Esophagus squamous epithelium (tissue), 4 donors: ENCODE measurements at regions not wholly inside any gene's neighbourhood (a gene's known extent, or its start where the extent isn't known, plus 50 kb on each side); places are given as distances from the start of the nearest gene placed in this dataset.

Source experiments
- POLR2A ChIP-seq, 4 donors: fragments of 450-650 bp; IDR thresholded peaks; one replicate each; pipeline ENCODE4 v1.6.1; 2017; ENCODE audit warnings: antibody characterized with exemption in 4 of 4, mild to moderate bottlenecking in 4 of 4, moderate library complexity in 3 of 4
- TF ChIP-seq, protein P1 (sequence below), 6 experiments: fragments of 450-650 bp in 4 of 6; fragments of 200-600 bp in 2 of 6; sonication (generic) in 2 of 6; IDR thresholded peaks; one replicate each; pipeline ENCODE4 v1.5.1; 2016 to 2019; ENCODE audit warnings: antibody characterized with exemption in 6 of 6, mild to moderate bottlenecking in 4 of 6, moderate library complexity in 4 of 6

DNA sequence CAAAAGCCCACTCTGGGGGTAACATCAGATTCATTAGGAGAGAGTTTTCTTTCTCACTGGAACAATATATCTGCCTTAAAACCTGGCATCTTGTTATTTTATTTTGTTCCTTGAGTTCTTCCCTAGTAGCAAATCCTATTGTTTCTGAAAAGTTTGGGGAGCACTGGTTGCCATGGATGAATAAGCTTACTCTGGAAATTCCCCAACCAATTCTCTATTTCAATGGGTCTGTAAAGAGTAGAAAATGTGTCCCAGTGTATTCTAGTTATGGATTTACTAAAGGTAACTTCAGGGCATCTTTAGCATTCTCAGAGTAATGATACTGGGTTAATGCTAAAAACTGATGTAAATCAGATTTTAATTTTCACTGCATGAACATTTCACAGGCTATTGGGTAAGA lies 94.2 kb upstream of the S1PR3 start:
- TF ChIP-seq, protein P1, sequence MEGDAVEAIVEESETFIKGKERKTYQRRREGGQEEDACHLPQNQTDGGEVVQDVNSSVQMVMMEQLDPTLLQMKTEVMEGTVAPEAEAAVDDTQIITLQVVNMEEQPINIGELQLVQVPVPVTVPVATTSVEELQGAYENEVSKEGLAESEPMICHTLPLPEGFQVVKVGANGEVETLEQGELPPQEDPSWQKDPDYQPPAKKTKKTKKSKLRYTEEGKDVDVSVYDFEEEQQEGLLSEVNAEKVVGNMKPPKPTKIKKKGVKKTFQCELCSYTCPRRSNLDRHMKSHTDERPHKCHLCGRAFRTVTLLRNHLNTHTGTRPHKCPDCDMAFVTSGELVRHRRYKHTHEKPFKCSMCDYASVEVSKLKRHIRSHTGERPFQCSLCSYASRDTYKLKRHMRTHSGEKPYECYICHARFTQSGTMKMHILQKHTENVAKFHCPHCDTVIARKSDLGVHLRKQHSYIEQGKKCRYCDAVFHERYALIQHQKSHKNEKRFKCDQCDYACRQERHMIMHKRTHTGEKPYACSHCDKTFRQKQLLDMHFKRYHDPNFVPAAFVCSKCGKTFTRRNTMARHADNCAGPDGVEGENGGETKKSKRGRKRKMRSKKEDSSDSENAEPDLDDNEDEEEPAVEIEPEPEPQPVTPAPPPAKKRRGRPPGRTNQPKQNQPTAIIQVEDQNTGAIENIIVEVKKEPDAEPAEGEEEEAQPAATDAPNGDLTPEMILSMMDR (IDR thresholded peaks at IDR 0.05), result no peak
- no peak for TF ChIP-seq POLR2A (IDR thresholded peaks at IDR 0.05)
